SJCRH30 (cell line): ENCODE measurements at regions not wholly inside any gene's neighbourhood (a gene's known extent, or its start where the extent isn't known, plus 50 kb on each side); places are given as distances from the start of the nearest gene placed in this dataset.

Source experiments
- DNase-seq, 2 experiments: peaks; one replicate each; pipeline ENCODE4 v3.0.0-alpha.2; 2015 to 2020
- H3K27ac ChIP-seq: fragments of 250-450 bp; sonication (Bioruptor Pico); 2 replicates; pipeline ENCODE4 v1.5.1; 2020; ENCODE audit warnings: mild to moderate bottlenecking, moderate library complexity
- H3K27me3 ChIP-seq: fragments of 250-450 bp; sonication (Bioruptor Pico); 2 replicates; pipeline ENCODE4 v1.5.1; 2020; ENCODE audit warnings: mild to moderate bottlenecking, moderate library complexity
- H3K36me3 ChIP-seq: fragments of 250-450 bp; sonication (Bioruptor Pico); 2 replicates; pipeline ENCODE4 v1.5.1; 2020; ENCODE audit warnings: mild to moderate bottlenecking, moderate library complexity
- H3K4me1 ChIP-seq: fragments of 250-450 bp; sonication (Bioruptor Pico); 2 replicates; pipeline ENCODE4 v1.5.1; 2020; ENCODE audit warnings: mild to moderate bottlenecking, moderate library complexity
- H3K4me3 ChIP-seq: fragments of 250-450 bp; sonication (Bioruptor Pico); 2 replicates; pipeline ENCODE4 v1.5.1; 2020; ENCODE audit warnings: mild to moderate bottlenecking, moderate library complexity
- H3K9me3 ChIP-seq: fragments of 250-450 bp; sonication (Bioruptor Pico); replicated peaks from 2 replicates; pipeline ENCODE4 v1.5.1; 2020; ENCODE audit warnings: mild to moderate bottlenecking, moderate library complexity

DNA sequence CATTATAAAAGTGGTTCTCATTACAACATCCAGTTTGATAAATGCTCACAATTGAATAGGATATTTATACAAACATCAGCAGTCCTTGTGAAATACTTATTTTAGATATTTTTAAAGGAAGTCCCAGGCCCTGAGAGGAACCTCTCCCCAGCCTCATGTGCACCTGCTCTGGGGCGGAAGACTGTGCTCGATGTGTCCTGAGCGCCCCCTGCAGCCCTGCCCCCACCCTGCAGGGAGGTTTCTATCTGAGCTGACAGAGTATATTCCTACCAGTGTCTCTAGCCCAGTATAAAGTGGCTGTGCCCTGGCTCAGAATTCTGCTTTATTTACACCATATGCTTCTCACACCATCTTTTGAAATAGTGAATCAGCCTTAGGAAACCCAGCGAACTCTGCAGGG lies 1349.1 kb downstream of the TMEM121 start:
- DNase-seq = peak in 1 of 2 experiments; percentile 31
- no peak overlapping the region for H3K27ac ChIP-seq
- H3K9me3 ChIP-seq = no peaks in the 10 kb centered on the region
- H3K4me1 ChIP-seq = no peaks in the 10 kb centered on the region
- H3K36me3 ChIP-seq = no peaks in the 10 kb centered on the region
- no peaks in the 10 kb centered on the region for H3K27me3 ChIP-seq
- H3K4me3 ChIP-seq = no peak overlapping the region

- Histone ChIP-seq H3K27ac (no peak overlapping the region), H3K4me1 (no peaks in the 10 kb centered on the region), H3K36me3 (no peaks in the 10 kb centered on the region), H3K4me3 (no peak overlapping the region), H3K9me3 (no peaks in the 10 kb centered on the region), H3K27me3 (no peaks in the 10 kb centered on the region)
- no peak for DNase-seq
Observed at GRCh38 chr14:106876711-106877110, 1350.3 kb downstream of the TMEM121 start.

DNA sequence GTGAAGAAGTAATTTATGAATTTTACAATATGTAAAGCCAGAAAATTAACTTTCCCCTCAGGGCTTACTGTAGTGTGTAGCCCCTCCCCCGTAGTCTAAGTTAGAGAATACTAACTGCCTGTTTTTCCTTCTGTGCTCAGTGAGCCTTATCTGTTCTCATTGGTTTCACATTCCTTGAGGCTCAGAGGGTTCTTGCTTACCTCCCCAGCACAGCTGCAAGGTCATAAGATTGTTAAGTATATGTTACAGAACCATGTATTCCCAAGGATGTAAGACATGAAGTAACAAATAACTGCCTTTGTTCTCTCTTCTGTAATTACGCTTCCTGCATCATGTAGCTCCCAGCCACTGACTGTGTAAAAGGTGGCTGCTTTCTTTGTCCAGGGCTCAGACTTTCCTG lies 1351.1 kb downstream of the TMEM121 start:
- Histone ChIP-seq H3K27ac (no peak overlapping the region), H3K4me1 (no peaks in the 10 kb centered on the region), H3K4me3 (no peak overlapping the region), H3K9me3 (no peaks in the 10 kb centered on the region), H3K36me3 (no peaks in the 10 kb centered on the region), H3K27me3 (no peaks in the 10 kb centered on the region)
- no peak for DNase-seq

GRCh38 chr14:106879241-106879640 lies 1352.9 kb downstream of the TMEM121 start:
- no peak overlapping the region for H3K27ac ChIP-seq
- H3K4me1 ChIP-seq = no peaks in the 10 kb centered on the region
- H3K27me3 ChIP-seq = no peaks in the 10 kb centered on the region
- H3K4me3 ChIP-seq = no peak overlapping the region
- no peaks in the 10 kb centered on the region for H3K9me3 ChIP-seq
- no peaks in the 10 kb centered on the region for H3K36me3 ChIP-seq
- peak; percentile 76 to 77 for DNase-seq

DNA sequence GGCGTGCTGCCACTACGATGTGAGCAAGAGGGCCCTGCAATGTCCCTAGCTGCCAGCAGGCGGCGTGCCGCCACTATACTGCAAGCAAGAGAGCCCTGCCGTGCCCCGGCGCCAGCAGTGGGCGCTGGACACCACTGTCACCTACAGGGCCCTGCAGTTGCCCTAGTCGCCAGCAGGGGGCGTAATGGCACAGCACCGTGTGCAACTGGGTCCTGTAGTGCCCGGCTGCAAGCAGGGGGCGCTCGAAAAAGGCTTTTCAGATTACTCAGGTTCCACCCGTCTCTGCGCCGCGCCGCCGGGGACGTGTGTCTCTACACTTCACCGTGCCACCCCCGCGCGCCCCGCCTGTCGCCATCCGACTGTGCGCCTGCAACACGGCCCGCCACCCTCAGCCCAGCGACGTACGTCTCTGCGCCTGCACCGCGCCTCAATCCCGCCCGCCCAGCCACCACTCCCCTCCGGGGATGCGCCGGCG lies 1356.9 kb downstream of the TMEM121 start:
- H3K36me3 ChIP-seq = no peaks in the 10 kb centered on the region
- peak; percentile 33 to 44 for DNase-seq
- H3K4me1 ChIP-seq = no peaks in the 10 kb centered on the region
- no peak overlapping the region for H3K4me3 ChIP-seq
- no peaks in the 10 kb centered on the region for H3K27me3 ChIP-seq
- H3K9me3 ChIP-seq = no peaks in the 10 kb centered on the region
- no peak overlapping the region for H3K27ac ChIP-seq
